ENCODE measurements at regions not wholly inside any gene's neighbourhood (a gene's known extent, or its start where the extent isn't known, plus 50 kb on each side); places are given as distances from the start of the nearest gene placed in this dataset.
"Not testable (repeated sequence)": the region's sequence is repeated elsewhere in the genome, so short reads cannot be mapped to it uniquely, and the experiment has no call there.

- DNase-seq (ENCODE audit: low spot score) (no peak), FAIRE-seq (no peak)
Measured at GRCh38 chr3:107465064-107465631, 57.6 kb upstream of the BBX start.

DNA sequence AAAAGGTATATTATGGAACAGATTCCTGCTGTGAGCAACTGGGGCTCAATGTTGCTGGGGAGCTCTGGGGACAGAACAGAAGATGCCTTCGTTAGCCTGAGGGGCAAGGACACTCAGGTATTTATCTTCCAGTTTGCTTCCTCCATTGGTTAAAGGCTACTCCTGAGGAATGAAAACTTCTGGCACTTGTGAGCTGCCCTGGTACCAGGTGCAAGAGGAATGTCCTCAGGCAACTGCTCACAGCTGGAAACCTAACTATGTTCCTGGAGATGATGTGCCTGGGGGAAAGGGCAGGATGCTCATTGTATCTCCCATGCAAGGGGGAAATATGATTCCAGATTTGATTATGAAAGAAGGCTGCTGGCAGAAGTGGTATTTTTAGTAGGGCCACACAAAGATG lies 54.0 kb upstream of the BBX start:
- no peak for DNase-seq (ENCODE audit: low spot score)
- no peak for FAIRE-seq

DNA sequence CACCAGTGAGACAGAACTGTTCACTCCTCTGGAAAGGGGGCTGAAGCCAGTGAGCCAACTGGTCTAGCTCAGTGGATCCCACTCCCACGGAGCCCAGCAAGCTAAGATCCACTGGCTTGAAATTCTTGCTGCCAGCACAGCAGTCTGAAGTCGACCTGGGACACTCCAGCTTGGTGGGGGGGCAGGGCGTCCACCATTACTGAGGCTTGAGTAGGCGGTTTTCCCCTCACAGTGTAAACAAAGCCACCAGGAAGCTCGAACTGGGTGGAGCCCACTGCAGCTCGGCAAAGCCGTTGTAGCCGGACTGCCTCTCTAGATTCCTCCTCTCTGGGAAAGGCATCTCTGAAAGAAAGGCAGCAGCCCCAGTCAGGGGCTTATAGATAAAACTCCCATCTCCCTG lies 52.3 kb upstream of the BBX start:
- not testable (repeated sequence) for FAIRE-seq

More for the DNA sequence above, 52.3 kb upstream of the BBX start:
- not testable (repeated sequence) for DNase-seq (ENCODE audit: low spot score)

All from RCC 7860 (cell line).